OCI-LY7 (cell line): ENCODE measurements at regions not wholly inside any gene's neighbourhood (a gene's known extent, or its start where the extent isn't known, plus 50 kb on each side); places are given as distances from the start of the nearest gene placed in this dataset.

Source experiments
- CTCF ChIP-seq: fragments of 200-600 bp; sonication (generic); conservative IDR thresholded peaks from 2 replicates; pipeline ENCODE4 v1.5.1; 2014; ENCODE audit warnings: mild to moderate bottlenecking, antibody characterized with exemption, low read length, moderate library complexity, mixed read lengths
- EZH2phosphoT487 ChIP-seq: fragments of 200-600 bp; sonication (generic); IDR thresholded peaks from 2 replicates; pipeline ENCODE4 v1.6.1; 2018; ENCODE audit warnings: low read depth, borderline replicate concordance, mild to moderate bottlenecking, mixed run types, antibody characterized with exemption, low read length, moderate library complexity, mixed read lengths

GRCh38 chr3:65246561-65246960, 558.8 kb upstream of the ADAMTS9 start:
- TF ChIP-seq CTCF (no peak), EZH2phosphoT487 (no peak)
